Vagina (tissue), 2 donors: ENCODE measurements at regions not wholly inside any gene's neighbourhood (a gene's known extent, or its start where the extent isn't known, plus 50 kb on each side); places are given as distances from the start of the nearest gene placed in this dataset.

Experiments
- CTCF ChIP-seq, 3 experiments: fragments of 450-650 bp in 2 of 3; fragments of 200-600 bp in 1 of 3; sonication (generic) in 1 of 3; IDR thresholded peaks; one replicate each; pipeline ENCODE4 v1.5.1; 2017 to 2019; ENCODE audit warnings: antibody characterized with exemption in 3 of 3, mild to moderate bottlenecking in 2 of 3, moderate library complexity in 2 of 3
- POLR2A ChIP-seq, 2 donors: fragments of 450-650 bp; IDR thresholded peaks; one replicate each; pipeline ENCODE4 v1.6.1; 2017; ENCODE audit warnings: antibody characterized with exemption in 2 of 2, mild to moderate bottlenecking in 2 of 2, moderate library complexity in 2 of 2
- POLR2AphosphoS5 ChIP-seq, 2 donors: sonication (generic); formaldehyde crosslinking; IDR thresholded peaks; one replicate each; pipeline ENCODE4 v1.9.0; 2017; ENCODE audit warnings: antibody characterized with exemption in 2 of 2, mild to moderate bottlenecking in 2 of 2, low read depth in 1 of 2; ENCODE audit not compliant: insufficient read depth in 1 of 2

- TF ChIP-seq POLR2A (IDR thresholded peaks at IDR 0.05) (no peak), CTCF (IDR thresholded peaks at IDR 0.05) (no peak), POLR2AphosphoS5 (IDR thresholded peaks at IDR 0.05; ENCODE audit: insufficient read depth in 1 of 2, low read depth in 1 of 2) (no peak)
Observed at GRCh38 chr15:81469154-81469553, 95.1 kb upstream of the TMC3 start.
